HG03175 (cell line): ENCODE measurements at regions not wholly inside any gene's neighbourhood (a gene's known extent, or its start where the extent isn't known, plus 50 kb on each side); places are given as distances from the start of the nearest gene placed in this dataset.

Experiments
- ATAC-seq: cut with Tn5 transposase; IDR thresholded peaks from one replicate; pipeline ENCODE4 v1.9.1; 2021; ENCODE audit warnings: mild to moderate bottlenecking, moderate library complexity; ENCODE audit not compliant: unreplicated experiment

- no peak for ATAC-seq
Measured at GRCh38 chr5:117204926-117205869, 630.6 kb upstream of the SEMA6A start.

GRCh38 chr5:117204404-117204803, 629.8 kb upstream of the SEMA6A start:
- ATAC-seq = no peak

DNA sequence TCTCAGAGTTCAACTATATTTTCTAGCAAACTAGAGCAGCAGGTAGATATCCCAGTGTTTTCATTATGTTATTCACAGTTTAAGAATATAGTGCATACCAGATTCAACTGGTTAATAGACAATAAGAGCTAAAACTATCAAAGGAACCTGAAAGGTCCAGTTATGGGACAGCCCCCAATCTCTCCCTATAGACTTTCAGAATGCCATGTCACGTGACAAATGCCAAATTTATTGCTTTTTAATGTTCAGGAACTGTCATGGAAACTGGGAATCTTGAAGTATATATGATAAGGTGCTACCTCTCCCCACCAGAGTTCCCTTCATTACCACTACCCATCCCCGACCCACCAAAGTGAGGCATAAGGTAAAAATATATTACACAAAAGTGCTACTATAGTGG, 629.0 kb upstream of the SEMA6A start:
- no peak for ATAC-seq

GRCh38 chr5:117201001-117201400, 626.4 kb upstream of the SEMA6A start:
- no peak for ATAC-seq

DNA sequence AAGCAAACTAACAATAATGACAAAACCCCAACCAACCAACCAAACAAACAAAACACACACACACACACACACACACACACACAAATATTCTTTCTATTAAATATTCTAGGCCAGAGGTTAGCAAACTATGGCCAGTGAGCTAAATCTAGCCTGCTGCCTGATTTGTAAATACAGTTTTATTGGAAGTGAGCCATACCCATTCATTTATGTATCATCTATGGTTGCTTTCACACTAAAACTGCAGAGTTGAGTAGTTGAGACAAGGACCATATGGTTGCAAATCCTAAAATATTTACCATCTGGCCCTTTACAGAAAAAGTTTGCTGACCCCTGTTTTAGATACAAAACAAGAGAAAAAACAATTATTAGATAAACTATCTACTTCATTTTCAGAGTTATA, 620.5 kb upstream of the SEMA6A start:
- no peak for ATAC-seq

DNA sequence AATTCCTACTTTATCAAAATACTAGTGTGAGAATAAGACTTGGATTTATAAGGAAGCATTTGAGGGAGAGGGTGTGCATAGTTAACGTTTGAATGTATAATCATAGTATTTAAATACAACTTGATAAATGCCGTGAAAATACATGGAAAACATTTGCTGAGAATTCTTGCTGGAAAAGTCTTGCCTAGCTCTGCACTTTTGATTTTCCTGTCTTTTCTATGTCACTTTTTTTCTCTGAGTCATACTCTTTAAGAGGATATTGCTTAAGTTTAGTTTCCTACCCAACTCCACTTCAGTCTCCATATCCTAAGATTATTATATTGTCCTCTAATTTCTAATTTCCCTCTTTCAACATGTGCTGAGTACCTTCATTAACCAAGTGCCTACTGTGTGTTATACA, 616.6 kb upstream of the SEMA6A start:
- no peak for ATAC-seq

- no peak for ATAC-seq
Measured at GRCh38 chr5:117189784-117190183, 615.2 kb upstream of the SEMA6A start.

GRCh38 chr5:117188211-117188610, 613.6 kb upstream of the SEMA6A start:
- no peak for ATAC-seq

DNA sequence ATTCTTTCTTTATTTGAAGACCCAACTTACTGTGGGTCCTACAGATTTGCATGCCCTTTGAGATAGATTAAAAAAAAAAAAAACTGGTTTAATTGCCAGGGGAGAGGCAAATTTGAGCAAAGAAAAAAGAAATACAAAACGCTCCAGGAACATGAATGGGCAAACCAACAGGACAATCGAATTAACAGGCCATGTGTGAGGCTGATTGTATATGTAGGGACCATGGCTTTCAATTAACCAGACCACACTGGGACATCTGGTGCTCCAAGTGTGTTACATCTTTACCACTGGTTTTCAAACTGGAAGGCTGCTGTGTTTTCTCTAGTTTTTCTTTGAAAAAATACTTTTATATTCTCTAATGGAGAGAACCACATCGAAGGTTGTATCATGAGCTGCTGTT, 612.1 kb upstream of the SEMA6A start:
- no peak for ATAC-seq

- ATAC-seq = no peak
Measured at GRCh38 chr5:117183326-117183725, 608.7 kb upstream of the SEMA6A start.

DNA sequence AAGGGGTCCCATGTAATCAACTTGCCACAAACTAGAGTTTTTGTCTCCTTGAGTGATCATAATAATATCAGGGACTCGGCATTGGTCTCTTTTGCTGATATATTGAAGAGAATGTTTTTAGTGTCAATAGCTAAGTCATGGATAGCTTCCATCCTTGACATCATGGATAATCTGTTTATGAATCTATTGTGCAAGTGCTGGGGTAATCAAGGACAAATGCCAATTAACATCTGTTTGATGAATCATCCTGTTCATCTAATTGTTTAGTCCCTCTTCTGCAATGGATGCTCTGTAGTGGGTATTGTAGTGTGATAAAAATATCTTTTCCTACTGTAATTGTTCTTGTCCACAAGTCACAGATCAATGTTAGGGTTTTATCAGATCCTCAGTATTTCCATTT, 607.5 kb upstream of the SEMA6A start:
- no peak for ATAC-seq

DNA sequence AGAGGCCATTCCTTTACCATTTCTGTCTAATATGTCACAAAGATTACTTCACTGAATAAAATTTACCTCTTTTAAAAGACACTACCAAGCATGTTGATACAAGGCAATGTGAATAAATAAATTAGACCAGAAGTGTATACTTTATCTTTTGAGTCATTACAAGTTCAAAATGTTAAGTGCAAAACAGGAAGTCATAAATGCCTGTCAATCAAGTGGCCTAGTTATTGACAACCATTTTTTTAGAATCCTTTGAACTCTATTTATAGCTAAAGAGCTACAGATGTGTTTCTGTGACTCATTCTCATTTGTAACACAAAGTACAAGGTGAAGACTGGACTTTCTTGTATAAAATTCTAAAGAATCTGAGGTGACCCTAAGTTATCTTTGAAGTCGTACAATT, 602.7 kb upstream of the SEMA6A start:
- no peak for ATAC-seq

- ATAC-seq = no peak
Measured at GRCh38 chr5:117165068-117165467, 590.4 kb upstream of the SEMA6A start.

DNA sequence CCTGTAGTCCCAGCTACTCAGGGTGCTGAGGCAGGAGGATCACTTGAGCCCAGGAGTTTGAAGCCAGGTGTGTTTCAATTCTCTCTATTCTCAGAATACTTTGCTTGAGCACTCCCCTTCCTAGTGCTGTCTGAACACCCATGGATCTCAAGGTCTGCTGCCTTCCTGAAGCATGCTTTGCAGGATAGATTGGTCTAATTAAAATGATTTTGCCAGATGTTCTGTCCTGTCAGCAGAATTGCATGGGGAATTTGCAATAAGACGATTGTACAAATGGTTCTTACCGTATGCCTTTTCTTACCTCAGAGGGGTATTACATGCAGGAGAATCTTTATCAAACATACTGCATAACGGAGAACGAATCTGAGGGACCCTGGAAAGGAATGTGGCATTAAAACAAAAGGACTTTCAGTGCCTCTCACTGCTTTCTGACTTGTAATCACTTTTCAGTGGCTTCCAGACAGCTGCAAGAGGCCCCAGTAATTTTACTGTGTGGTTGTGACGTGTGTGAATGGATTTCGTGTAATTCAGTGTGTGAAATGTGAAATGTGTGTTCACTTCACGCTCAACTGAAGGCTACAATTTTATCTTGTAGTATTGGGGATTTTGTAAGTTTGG, 587.2 kb upstream of the SEMA6A start:
- ATAC-seq = no peak

- ATAC-seq = no peak
Measured at GRCh38 chr5:117160391-117160790, 585.8 kb upstream of the SEMA6A start.

GRCh38 chr5:117149312-117149711, 574.7 kb upstream of the SEMA6A start:
- no peak for ATAC-seq

GRCh38 chr5:117144086-117144485, 569.5 kb upstream of the SEMA6A start:
- ATAC-seq = no peak

- no peak for ATAC-seq
Measured at GRCh38 chr5:117143406-117143805, 568.8 kb upstream of the SEMA6A start.

DNA sequence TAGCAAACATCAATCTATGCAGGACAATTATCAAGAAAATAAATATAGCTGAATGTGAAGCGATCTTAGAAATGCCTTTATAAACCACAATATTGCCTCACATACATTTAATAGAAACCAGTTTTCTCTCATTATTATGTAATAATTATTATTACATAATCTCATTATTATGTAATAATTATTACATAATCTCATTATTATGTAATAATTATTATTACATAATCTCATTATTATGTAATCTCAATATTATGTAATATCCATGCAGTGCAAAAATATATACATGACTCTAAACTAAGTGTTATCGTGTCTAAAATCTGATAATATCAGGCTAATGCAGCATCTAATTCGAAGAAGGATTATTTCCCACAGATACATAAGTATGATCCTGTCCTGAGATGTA, 563.9 kb upstream of the SEMA6A start:
- no peak for ATAC-seq

DNA sequence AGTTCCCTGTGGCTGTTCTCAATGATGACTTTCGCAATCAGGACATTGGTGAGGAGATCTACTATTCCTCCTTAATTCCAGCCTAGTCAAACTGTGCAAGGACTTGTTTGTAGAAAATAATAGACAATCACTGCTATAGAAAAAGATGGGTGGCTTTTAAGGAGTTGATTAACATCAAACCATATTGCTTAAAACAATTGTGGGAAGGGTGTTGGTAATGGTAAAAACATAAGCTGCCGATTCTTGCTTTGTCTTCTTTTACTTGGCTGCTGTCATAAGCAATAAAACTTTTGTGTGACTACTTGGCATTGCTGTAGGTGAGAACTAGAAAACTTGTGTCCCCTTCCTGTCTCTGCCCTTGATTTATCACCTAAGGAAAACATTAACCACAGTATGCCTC, 561.2 kb upstream of the SEMA6A start:
- no peak for ATAC-seq

DNA sequence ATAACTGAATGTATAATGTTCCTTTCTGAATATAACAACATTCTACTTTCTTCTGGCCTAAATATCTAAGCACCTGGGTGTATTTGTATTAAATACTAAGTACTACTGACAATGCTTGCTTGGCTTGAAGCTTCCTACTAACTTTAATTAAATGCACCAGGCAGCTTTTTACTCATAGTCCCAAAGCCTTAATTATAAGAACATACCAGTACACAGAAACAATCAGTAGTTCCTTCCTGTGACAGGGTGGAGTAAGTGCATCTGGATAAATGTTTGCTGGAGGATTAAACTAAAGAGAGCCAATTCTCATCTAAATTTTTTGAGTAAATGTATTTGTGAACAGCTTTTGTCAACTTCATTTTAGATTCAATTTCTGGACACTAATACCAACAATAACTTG, 558.6 kb upstream of the SEMA6A start:
- ATAC-seq = no peak

GRCh38 chr5:117131876-117132275, 557.3 kb upstream of the SEMA6A start:
- ATAC-seq = no peak
